Naive thymus-derived CD8-positive, alpha-beta T cell (primary cell): ENCODE measurements at regions not wholly inside any gene's neighbourhood (a gene's known extent, or its start where the extent isn't known, plus 50 kb on each side); places are given as distances from the start of the nearest gene placed in this dataset.

Experiments used
- ATAC-seq, 2 donors: fragments of 150-1000 bp; cut with Tn5 transposase in 1 of 2; sonication (Bioruptor Pico), chemical (Tn5 transposase) in 1 of 2; 1 replicate in 1 of 2; 2 replicates in 1 of 2; pipeline ENCODE4 v1.10.0; 2021; ENCODE audit warnings: mild to moderate bottlenecking in 2 of 2, moderate library complexity in 2 of 2
- POLR2A ChIA-PET: fragments of 350-600 bp; sonication (Branson Sonifier 250); formaldehyde crosslinking; loops from one replicate; lab custom pipeline; 2021; ENCODE audit warnings: antibody characterized with exemption; lab: Charles Lee
- DNase-seq, 10 donors: peaks; one replicate each; pipeline versions ENCODE4 v3.0.0 to v3.0.0-alpha.2; 2020 to 2022
- H3K27ac Mint-ChIP-seq, 10 donors: one replicate each; pipeline ENCODE4 v1.8.0; 2020 to 2022; ENCODE audit warnings: mild to moderate bottlenecking in 10 of 10, mixed read lengths in 10 of 10, moderate library complexity in 4 of 10, inconsistent platforms in 1 of 10
- H3K27me3 Mint-ChIP-seq, 5 donors: one replicate each; pipeline ENCODE4 v1.8.0; 2021 to 2022; ENCODE audit warnings: mixed read lengths in 5 of 5
- H3K36me3 Mint-ChIP-seq, 3 donors: one replicate each; pipeline ENCODE4 v1.8.0; 2020 to 2022; ENCODE audit warnings: mixed read lengths in 3 of 3, mild to moderate bottlenecking in 2 of 3, inconsistent platforms in 1 of 3
- H3K4me1 Mint-ChIP-seq, 4 donors: one replicate each; pipeline ENCODE4 v1.8.0; 2021 to 2022; ENCODE audit warnings: mixed read lengths in 4 of 4
- H3K4me3 Mint-ChIP-seq, 10 donors: one replicate each; pipeline ENCODE4 v1.8.0; 2020 to 2022; ENCODE audit warnings: mild to moderate bottlenecking in 10 of 10, mixed read lengths in 10 of 10, moderate library complexity in 6 of 10, inconsistent platforms in 1 of 10
- H3K9me3 Mint-ChIP-seq, 9 donors: one replicate each; pipeline ENCODE4 v1.8.0; 2020 to 2022; ENCODE audit warnings: mixed read lengths in 9 of 9, mild to moderate bottlenecking in 3 of 9, inconsistent platforms in 1 of 9, moderate library complexity in 1 of 9

- Mint-ChIP-seq H3K27ac (no peak overlapping the region), H3K36me3 (peaks cover 0 to 5% (median 0%) of the 10 kb centered on the region in 3 donors), H3K9me3 (peaks cover 10 to 44% (median 15%) of the 10 kb centered on the region in 9 donors), H3K27me3 (no peaks in the 10 kb centered on the region), H3K4me3 (no peak overlapping the region), H3K4me1 (no peaks in the 10 kb centered on the region)
- POLR2A ChIA-PET = no interaction called here
- ATAC-seq = no peak
- no peak for DNase-seq
Measured at GRCh38 chr1:118698911-118699310, 289.2 kb downstream of the TBX15 start.

GRCh38 chr1:118692143-118692542, 296.0 kb downstream of the TBX15 start:
- H3K9me3 Mint-ChIP-seq = peaks cover 2 to 35% (median 11%) of the 10 kb centered on the region in 9 donors
- no peaks in the 10 kb centered on the region for H3K4me1 Mint-ChIP-seq
- ATAC-seq = no peak
- H3K27me3 Mint-ChIP-seq = no peaks in the 10 kb centered on the region
- H3K4me3 Mint-ChIP-seq = no peak overlapping the region
- H3K27ac Mint-ChIP-seq = no peak overlapping the region
- no peaks in the 10 kb centered on the region for H3K36me3 Mint-ChIP-seq
- POLR2A ChIA-PET = no interaction called here
- no peak for DNase-seq

- Mint-ChIP-seq H3K4me1 (no peaks in the 10 kb centered on the region), H3K36me3 (no peaks in the 10 kb centered on the region), H3K27me3 (no peaks in the 10 kb centered on the region), H3K4me3 (no peak overlapping the region), H3K9me3 (peaks cover 0 to 21% (median 2%) of the 10 kb centered on the region in 9 donors), H3K27ac (no peak overlapping the region)
- ATAC-seq = no peak
- no peak for DNase-seq
- POLR2A ChIA-PET = interaction anchor here (0.6 kb wide), 1 partner anchor 14 kb away, joined by 6 read pairs; no protein-coding TSS in a partner anchor
Measured at GRCh38 chr1:118688891-118689290, 299.3 kb downstream of the TBX15 start.

GRCh38 chr1:118661769-118662320, 326.3 kb downstream of the TBX15 start:
- POLR2A ChIA-PET = no interaction called here
- no peaks in the 10 kb centered on the region for H3K27me3 Mint-ChIP-seq
- H3K27ac Mint-ChIP-seq = no peak overlapping the region
- DNase-seq = no peak
- peaks cover 0 to 6% (median 0%) of the 10 kb centered on the region in 3 donors for H3K36me3 Mint-ChIP-seq
- no peaks in the 10 kb centered on the region for H3K4me1 Mint-ChIP-seq
- peaks cover 5 to 27% (median 12%) of the 10 kb centered on the region in 9 donors for H3K9me3 Mint-ChIP-seq
- no peak for ATAC-seq
- no peak overlapping the region for H3K4me3 Mint-ChIP-seq

- peaks cover 0 to 6% (median 0%) of the 10 kb centered on the region in 3 donors for H3K36me3 Mint-ChIP-seq
- H3K27me3 Mint-ChIP-seq = no peaks in the 10 kb centered on the region
- no peak overlapping the region for H3K4me3 Mint-ChIP-seq
- DNase-seq (no peak), ATAC-seq (no peak)
- no peaks in the 10 kb centered on the region for H3K4me1 Mint-ChIP-seq
- POLR2A ChIA-PET = no interaction called here
- H3K27ac Mint-ChIP-seq = no peak overlapping the region
- H3K9me3 Mint-ChIP-seq = peaks cover 4 to 33% (median 9%) of the 10 kb centered on the region in 9 donors
Measured at GRCh38 chr1:118660769-118661168, 327.4 kb downstream of the TBX15 start.

GRCh38 chr1:118659646-118660045, 328.5 kb downstream of the TBX15 start:
- H3K4me3 Mint-ChIP-seq = no peak overlapping the region
- H3K9me3 Mint-ChIP-seq = peaks cover 4 to 42% (median 10%) of the 10 kb centered on the region in 9 donors
- DNase-seq (no peak), ATAC-seq (no peak)
- POLR2A ChIA-PET = no interaction called here
- peaks cover 0 to 6% (median 0%) of the 10 kb centered on the region in 3 donors for H3K36me3 Mint-ChIP-seq
- no peak overlapping the region for H3K27ac Mint-ChIP-seq
- H3K4me1 Mint-ChIP-seq = no peaks in the 10 kb centered on the region
- H3K27me3 Mint-ChIP-seq = no peaks in the 10 kb centered on the region

- Mint-ChIP-seq H3K27me3 (no peaks in the 10 kb centered on the region), H3K4me3 (no peak overlapping the region), H3K4me1 (no peaks in the 10 kb centered on the region), H3K27ac (no peak overlapping the region), H3K9me3 (peaks cover 0 to 18% (median 4%) of the 10 kb centered on the region in 9 donors), H3K36me3 (no peaks in the 10 kb centered on the region)
- ATAC-seq (no peak), DNase-seq (no peak)
- POLR2A ChIA-PET = no interaction called here
Measured at GRCh38 chr1:118650107-118650807, 337.9 kb downstream of the TBX15 start.

GRCh38 chr1:118649369-118650106, 338.6 kb downstream of the TBX15 start:
- ATAC-seq (no peak), DNase-seq (no peak)
- Mint-ChIP-seq H3K36me3 (no peaks in the 10 kb centered on the region), H3K4me3 (no peak overlapping the region), H3K4me1 (no peaks in the 10 kb centered on the region), H3K27ac (no peak overlapping the region), H3K9me3 (peaks cover 0 to 14% (median 4%) of the 10 kb centered on the region in 9 donors), H3K27me3 (no peaks in the 10 kb centered on the region)
- POLR2A ChIA-PET = no interaction called here

GRCh38 chr1:118636004-118636403, 352.1 kb downstream of the TBX15 start:
- peaks cover 0 to 3% (median 0%) of the 10 kb centered on the region in 5 donors for H3K27me3 Mint-ChIP-seq
- POLR2A ChIA-PET = no interaction called here
- peaks cover 0 to 12% (median 0%) of the 10 kb centered on the region in 3 donors for H3K36me3 Mint-ChIP-seq
- DNase-seq (no peak), ATAC-seq (no peak)
- no peak overlapping the region for H3K27ac Mint-ChIP-seq
- no peaks in the 10 kb centered on the region for H3K4me1 Mint-ChIP-seq
- no peak overlapping the region for H3K4me3 Mint-ChIP-seq
- peaks cover 8 to 56% (median 22%) of the 10 kb centered on the region in 9 donors for H3K9me3 Mint-ChIP-seq

- Mint-ChIP-seq H3K36me3 (no peaks in the 10 kb centered on the region), H3K27ac (no peak overlapping the region), H3K4me3 (no peak overlapping the region), H3K9me3 (peaks cover 0 to 20% (median 5%) of the 10 kb centered on the region in 9 donors), H3K27me3 (peaks cover 0 to 2% (median 0%) of the 10 kb centered on the region in 5 donors), H3K4me1 (no peaks in the 10 kb centered on the region)
- ATAC-seq = no peak
- POLR2A ChIA-PET = no interaction called here
- DNase-seq = no peak
Measured at GRCh38 chr1:118627435-118627834, 360.7 kb downstream of the TBX15 start.

GRCh38 chr1:118621839-118622238, 366.3 kb downstream of the TBX15 start:
- DNase-seq = no peak
- Mint-ChIP-seq H3K27me3 (peaks cover 0 to 2% (median 0%) of the 10 kb centered on the region in 5 donors), H3K9me3 (peaks cover 0 to 23% (median 8%) of the 10 kb centered on the region in 9 donors), H3K27ac (no peak overlapping the region), H3K36me3 (no peaks in the 10 kb centered on the region), H3K4me1 (no peaks in the 10 kb centered on the region), H3K4me3 (no peak overlapping the region)
- POLR2A ChIA-PET = no interaction called here
- no peak for ATAC-seq

GRCh38 chr1:118618618-118619340, 369.4 kb downstream of the TBX15 start:
- Mint-ChIP-seq H3K27me3 (peaks cover 0 to 3% (median 0%) of the 10 kb centered on the region in 5 donors), H3K27ac (no peak overlapping the region), H3K36me3 (no peaks in the 10 kb centered on the region), H3K4me1 (peaks cover 0 to 2% (median 0%) of the 10 kb centered on the region in 4 donors), H3K9me3 (peaks cover 0 to 36% (median 14%) of the 10 kb centered on the region in 9 donors), H3K4me3 (no peak overlapping the region)
- DNase-seq (no peak), ATAC-seq (no peak)
- POLR2A ChIA-PET = no interaction called here
